Stimulated activated naive CD8-positive, alpha-beta T cell treated with anti-CD3 and anti-CD28 coated beads, Interleukin-15, Interleukin-2, amounts not matched to agents 100 U/mL and 50 U/mL, for 24 hours (primary cell): ENCODE measurements at regions not wholly inside any gene's neighbourhood (a gene's known extent, or its start where the extent isn't known, plus 50 kb on each side); places are given as distances from the start of the nearest gene placed in this dataset.

ENCODE experiments used
- ATAC-seq: fragments of 150-1000 bp; cut with Tn5 transposase; one replicate; pipeline ENCODE4 v1.10.0; 2021
- DNase-seq: peaks from one replicate; pipeline ENCODE4 v3.0.0; 2021

DNA sequence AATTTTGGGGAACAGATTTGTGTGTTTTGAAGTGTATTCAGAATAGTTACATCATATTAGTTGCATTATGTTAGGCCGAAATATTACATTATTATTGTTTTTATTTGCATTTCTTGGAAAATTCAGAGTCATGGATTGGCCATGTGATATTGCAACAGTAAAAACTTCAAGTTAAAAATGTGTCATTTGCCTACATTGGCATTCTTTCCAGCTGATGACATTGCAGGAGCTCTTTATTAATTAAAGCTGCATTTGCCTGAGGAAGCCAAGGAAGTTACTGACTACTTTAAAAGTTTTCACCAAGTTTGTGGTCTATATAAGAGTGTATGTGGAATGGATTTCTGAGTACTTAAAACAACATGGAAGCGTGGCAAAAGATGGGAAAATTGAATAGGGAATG, 726.4 kb upstream of the SGO1 start:
- ATAC-seq: no peak
- no peak for DNase-seq

DNA sequence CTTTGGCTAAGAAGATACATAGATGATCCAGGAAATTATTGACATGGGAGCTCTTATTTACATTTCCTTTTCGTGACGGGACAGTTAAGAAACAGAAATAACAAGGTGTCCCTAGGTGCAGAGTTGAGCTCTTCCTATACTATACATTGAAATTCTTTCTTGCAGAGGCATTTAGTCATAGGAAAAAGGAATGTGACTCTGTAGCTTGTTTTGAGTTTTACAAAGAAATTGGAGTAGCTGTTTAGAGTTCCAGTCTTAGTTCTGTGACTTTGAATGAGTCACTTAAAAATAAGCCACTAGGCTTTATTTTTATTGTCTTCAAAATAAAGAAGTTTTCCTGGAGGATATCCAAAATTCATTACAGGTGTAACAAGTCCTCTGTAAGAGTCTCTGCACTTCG, 723.5 kb upstream of the SGO1 start:
- DNase-seq (no peak), ATAC-seq (no peak)

DNA sequence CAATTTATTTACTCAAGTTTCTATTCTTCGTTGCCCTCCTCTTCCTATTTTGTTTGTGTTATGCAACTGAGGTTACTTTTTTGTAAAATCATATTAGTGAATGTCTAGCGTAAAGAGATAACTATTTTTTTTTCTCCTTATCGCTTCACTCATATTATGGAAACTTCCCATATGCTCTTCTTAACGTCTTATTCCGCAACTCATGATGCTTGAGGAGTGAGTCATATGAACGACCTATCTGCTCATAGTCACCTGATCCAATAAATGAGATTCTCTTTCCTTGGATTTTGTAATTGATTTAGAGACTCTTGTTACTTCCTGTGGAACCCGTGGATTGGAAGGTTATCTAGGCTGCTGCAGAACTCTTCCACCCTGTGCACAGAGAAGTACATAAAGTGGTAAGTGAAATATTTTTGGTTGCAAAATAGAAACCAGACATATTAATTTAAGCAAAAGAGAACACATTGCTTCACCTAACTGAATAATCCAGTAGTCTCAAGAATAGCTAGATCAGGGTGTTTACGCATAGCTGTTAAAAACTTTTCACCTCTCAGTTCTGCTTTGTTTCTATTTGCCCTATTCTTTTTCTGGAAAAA, 719.3 kb upstream of the SGO1 start:
- DNase-seq: no peak
- no peak for ATAC-seq

DNA sequence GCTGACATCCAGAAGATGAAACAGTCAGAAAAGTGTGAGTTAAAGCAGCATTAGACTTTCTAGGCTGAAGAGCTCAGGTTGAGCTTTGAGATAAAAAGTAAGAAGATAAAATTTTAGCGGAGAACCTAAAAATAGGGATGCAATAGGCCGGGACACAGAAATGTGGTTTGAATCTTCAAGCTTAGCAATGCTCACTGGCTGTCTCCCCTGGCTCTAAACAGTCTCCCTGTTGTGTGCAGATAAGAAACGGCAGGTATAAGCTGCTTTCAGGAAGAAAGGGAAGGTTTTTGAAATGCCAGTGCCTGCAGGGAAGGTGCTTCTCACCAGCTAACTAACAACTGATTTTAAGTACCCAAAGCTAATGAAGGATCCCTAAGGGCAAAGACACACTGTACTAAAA, 718.7 kb upstream of the SGO1 start:
- DNase-seq: no peak
- ATAC-seq: no peak

DNA sequence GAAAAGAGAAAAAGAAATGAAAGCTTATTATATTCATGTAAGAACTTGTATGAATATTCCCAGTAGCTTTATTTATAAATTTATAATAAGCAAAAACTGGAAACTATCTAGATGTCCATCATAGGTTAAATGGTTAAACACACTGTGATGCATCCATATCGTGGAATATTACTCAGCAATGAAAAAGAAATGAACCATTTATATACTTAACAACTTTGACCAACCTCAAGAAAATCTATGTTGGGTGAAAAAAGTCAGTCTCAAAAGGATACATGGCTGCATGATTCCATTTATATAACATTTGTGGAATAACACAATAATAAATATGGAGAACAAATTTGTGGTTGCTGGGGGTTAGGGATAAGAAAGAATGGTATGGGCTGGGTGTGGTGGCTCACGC, 713.0 kb upstream of the SGO1 start:
- DNase-seq (no peak), ATAC-seq (no peak)

DNA sequence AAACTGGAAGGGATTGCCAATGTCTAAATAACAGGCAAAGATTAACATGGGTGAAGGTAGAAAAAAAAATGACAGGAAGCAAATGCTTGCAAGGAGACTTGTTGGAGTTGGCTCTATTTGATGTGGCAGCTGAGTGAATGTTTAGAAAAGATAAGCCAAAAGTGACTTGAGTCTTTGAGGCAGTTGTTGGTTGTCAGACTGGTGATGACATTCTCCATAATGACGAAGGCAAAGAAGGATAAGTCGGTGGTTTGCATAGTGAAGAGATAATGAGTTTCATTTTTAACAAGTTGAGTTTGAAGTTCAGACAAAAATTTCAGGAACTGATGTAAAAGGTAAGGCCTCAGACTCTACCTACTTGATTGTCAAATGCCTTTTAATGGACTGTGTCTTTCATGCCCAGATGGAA, 704.1 kb upstream of the SGO1 start:
- DNase-seq (no peak), ATAC-seq (no peak)

DNA sequence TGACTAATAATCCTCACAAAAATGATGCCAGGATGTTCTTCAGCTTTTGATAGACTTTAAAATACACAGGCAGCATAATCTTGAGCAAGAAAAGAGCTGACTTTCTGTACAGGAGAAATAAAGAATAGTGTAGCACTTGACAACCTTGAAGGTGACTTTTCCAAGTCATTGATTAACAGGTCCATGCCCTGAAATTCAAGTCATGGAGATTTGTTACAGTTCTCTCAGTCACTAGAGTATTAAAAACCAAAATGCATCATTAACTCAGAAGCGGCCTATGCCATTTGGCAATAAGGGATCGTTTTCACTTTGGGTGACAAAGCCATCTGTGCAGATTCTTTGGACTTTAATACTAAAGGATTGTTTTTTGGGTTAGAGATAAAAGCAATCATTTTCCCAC, 692.7 kb upstream of the SGO1 start:
- no peak for DNase-seq
- ATAC-seq: no peak

DNA sequence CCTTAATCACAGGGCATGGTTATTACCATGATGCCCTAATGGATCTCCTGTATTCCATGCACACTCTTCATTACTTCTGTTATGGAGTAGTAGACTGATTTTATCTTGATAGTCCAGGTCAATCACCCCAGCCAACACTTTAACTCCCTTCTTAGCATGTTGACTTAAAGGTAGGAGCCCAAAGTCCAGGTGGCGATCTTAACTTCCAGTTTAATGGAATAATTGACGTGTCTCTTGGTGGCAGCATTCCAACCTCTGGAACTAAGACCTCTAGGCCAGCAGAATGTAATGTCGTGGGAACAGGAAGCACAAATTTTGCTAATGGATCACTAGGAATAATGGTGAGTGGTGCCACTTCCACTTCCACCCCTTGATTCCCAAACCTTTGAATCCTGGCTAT, 687.2 kb upstream of the SGO1 start:
- no peak for ATAC-seq
- DNase-seq: no peak

DNA sequence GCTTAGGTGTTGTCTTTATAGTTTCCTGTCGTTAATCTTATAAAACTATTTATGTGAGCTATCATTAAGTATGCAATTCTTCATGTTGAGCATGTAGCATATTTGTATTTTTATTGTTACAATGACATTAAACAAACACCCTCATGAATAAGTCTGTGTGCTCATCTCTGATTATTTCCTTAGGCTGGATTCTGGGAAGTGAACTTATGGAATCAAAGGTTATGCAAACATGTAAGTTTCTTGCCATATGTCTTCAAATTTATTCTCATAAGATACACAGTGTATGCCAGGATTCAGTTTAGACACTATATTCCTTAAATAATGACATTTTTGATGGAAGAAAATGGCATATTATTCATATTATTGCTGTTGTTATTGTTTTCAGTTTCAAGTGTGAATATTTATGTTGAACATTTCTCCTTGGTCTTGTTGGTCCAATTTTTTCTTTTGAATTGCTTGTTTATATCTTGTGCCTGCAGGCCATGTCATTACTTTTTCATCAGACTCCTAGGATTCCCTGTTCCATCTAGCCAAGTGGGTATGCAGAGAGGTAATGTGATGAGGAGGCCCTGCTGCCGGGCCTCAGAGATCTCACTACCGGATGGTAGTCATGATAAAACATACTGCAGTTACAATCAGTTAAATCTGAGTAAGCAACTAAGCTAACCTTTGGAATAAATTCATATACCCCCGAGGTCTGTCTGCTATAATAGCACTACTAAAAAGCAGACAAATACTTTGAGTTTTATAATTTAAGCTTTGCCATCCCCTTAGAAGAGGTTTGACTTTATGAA, 684.3 kb upstream of the SGO1 start:
- ATAC-seq (no peak), DNase-seq (no peak)

DNA sequence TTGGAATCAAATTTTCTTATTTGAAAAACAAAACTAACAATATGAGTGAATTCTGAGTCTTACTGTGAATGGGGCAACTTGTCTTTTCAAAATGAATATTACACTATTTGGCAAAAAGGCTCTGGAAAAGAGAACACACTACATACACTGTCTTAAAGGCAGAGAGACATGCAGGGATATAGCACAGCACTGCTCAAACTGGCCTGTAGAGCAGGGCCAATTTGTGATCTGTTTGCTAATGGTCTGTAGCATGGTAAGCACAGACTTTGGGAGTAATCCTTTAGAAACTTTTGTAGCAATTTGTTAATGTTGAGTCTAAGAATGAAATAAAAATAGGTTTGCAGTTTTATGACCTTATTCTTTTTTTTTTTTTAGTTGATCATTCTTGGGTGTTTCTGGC, 679.8 kb upstream of the SGO1 start:
- no peak for DNase-seq

DNA sequence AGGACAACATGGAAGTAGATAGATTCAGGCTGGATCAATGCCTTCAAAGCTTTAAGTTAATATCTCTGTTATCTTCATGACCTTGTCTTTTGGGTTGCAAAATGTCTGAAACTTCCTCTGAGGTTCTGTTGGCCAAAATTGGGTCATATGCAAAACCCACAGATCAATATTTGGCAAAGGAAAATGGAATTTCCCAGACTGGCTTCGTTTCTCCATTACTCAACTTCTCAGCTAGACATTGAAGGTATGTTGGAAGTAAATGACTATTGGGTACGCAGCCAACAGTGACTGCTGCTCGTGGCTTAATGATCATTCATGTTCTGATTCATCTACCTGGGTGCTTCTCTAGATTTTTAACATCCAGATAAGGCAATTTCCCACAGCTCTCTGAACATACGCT, 675.4 kb upstream of the SGO1 start:
- no peak for DNase-seq
- ATAC-seq: no peak

More for the DNA sequence above, 679.8 kb upstream of the SGO1 start:
- no peak for ATAC-seq

DNA sequence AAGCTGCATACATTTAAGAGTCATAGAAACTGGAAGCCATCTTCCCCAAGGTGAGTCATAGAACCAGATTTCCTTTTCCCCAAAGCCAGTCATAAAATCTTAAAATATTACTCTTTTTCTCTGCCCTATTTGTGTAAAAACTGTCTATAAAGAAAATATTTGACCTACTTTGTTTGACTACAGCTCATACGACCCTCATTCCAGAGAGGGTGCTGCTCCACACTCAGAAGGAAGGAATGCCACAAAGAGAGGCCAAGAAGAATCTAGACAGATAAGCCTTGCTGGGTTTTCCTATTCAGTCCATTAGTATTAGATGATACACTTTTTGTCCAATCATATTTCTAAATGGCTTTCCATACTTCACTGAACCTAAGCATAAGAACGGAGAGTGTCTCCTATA, 671.6 kb upstream of the SGO1 start:
- DNase-seq (no peak), ATAC-seq (no peak)

DNA sequence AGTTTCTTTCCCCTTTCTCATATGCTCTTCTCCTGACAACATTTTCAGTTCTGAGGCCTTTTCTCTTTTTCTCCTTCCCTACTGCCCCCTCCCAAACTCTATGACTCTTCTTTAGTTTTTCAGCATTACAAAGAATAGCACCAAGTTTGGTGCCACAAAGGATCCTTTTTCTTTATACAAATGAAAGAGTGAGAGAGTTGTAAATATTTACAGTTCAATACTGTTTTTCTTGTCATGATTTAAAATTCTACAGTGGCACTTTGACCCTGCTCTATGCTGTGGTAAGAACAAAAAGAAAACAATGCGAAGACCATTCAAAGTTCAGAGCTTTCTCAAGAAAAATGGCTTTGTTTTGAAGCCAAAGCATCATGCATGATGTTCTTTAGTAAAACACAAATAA, 667.9 kb upstream of the SGO1 start:
- no peak for DNase-seq
- ATAC-seq: no peak

DNA sequence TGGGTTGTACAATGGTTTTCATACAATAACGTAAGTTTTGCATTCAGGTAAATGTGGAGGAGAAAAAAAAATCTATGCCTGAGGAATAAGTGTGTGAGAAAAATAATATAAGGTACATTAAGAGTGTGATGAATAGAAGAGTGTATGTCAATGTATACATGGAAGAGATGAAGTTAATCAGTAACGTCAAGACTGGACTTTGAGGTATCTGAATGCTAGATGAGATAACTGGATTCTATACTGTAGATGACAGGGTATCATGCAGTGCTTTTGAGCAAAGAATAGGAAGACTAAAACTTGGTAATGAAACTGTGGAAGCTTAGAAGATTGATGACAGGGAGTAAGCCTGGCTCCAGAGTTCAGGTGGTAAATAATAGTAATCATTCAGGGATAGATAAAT, 666.7 kb upstream of the SGO1 start:
- DNase-seq (no peak), ATAC-seq (no peak)

DNA sequence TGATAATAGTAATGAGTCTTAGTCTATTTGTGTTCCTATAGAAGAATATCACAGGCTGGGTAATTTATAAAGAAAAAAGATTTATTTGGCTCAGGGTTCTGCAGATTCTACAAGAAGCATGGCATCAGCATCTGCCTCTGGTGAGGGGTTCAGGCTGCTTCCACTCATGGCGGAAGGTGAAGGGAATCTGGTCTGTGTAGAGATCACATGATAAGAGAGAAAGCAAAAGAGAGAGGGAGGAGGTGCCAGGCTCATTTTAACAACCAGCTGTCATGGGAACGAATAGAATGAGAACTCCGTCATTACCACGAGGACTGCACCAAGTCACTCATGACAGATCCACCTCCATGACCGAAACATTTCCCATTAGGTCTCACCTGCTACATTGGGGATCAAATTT, 664.0 kb upstream of the SGO1 start:
- ATAC-seq (no peak), DNase-seq (no peak)

DNA sequence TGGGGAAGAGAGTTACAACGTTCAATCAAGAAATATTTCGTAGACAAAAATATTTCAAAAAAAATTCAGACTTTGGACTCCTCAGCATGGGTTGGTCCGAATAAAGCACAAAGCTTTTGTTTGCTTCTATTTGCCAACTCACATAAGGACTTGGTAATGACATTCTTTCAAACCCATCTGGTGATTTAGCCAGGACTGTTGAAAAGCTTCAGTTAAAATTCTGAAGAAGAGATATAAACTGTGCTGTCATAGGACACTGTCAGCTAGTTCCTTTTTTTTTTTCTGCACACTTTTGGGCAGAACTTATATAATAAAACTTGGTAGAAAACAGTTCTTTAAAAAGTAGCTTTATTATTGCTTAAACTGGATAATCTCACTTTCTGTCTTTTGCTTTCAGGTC, 660.8 kb upstream of the SGO1 start:
- no peak for ATAC-seq
- no peak for DNase-seq

DNA sequence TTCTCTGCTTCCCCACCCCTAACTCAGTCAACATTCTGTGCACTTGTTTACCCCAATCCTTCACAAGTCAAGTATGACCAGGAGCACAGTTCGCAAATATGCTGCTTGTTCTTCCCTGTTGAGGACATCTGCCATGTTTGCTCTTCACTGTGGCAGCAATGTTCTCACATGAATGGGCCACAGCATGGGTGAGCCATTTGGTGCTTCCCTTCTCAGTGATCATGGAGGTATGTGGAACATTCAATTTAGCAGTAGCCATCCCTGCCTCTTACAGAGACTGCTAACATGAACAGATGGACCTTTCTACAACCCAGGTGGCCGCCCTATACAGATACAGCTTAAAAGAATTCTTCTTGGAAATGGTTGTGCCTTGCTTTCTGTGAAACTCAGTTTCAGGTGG, 660.1 kb upstream of the SGO1 start:
- DNase-seq (no peak), ATAC-seq (no peak)

DNA sequence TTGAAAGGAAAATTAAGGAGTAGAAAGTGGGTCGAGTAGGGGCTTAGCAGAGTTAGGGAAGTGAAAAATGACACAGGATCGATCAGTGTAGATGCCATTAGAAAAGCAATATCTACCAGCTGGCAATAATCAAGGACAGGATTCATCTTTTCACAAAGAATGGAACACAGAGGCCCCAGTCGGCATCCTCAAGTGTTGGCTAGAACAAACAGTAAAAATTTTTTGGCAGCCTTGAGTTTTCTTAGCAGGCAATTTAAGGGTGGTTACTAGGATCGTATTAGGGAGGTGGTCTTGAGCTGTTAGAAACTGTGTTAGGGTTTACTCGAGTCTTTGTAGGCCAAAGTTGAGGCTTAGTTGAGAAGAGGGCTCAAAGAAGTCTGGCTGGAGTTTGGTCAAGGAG, 658.8 kb upstream of the SGO1 start:
- no peak for DNase-seq
- no peak for ATAC-seq

DNA sequence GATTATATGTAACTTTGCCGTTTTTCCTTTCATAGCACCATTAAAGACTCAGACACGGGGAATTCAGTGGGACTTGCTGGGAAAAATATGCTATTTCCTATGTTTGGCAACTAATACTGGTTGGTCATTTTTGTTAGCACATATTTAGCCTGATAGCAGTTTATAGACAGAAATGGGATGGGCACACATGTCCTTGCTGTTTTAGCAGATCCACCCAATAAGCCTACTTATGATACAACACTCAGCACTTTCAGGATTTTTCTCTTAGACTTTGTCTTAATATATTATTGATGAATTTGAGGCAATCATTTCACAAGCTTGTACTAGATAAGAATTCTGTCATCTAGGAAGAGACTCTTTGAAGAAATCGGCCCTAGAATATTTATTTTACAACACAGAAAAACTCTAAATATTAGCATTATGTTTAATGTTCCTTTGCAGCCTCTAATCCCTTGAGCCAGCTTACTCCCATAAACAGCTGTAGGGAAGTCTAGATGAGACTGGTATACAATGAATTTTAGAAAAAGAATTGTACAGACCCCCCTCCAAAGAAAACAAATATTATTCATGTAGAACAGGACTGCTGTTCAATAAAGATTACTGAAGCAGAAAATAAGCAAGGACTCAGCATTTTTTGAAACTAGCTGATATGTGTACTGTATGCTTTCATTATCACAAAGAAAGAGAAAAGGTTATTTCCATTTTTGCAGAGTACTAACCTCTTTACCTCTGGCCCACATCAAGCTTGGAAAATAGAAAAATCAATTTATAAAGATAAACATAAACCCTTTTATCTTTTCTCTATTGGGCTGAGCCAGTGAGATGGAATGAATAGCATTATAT, 656.8 kb upstream of the SGO1 start:
- ATAC-seq: no peak
- no peak for DNase-seq

DNA sequence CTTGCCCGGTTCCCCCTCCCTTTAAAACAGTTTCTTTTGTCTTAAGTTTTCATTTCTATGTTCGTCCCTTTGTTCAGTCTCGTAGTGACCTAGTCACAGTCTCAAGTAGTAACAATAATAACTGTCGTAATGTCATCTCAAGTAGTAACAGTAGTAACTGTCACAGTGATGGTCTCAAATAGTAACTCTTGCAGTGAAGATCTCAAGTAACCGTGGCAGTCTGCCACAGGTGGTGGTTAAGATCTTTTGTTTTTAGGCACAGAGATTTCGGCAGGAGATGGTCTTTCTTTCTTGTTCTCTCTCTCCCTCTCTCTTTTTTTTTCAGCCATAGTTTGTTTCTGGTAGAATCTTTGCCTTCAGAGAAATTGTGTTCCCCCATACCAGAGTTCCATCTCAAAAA, 656.0 kb upstream of the SGO1 start:
- ATAC-seq (no peak), DNase-seq (no peak)

DNA sequence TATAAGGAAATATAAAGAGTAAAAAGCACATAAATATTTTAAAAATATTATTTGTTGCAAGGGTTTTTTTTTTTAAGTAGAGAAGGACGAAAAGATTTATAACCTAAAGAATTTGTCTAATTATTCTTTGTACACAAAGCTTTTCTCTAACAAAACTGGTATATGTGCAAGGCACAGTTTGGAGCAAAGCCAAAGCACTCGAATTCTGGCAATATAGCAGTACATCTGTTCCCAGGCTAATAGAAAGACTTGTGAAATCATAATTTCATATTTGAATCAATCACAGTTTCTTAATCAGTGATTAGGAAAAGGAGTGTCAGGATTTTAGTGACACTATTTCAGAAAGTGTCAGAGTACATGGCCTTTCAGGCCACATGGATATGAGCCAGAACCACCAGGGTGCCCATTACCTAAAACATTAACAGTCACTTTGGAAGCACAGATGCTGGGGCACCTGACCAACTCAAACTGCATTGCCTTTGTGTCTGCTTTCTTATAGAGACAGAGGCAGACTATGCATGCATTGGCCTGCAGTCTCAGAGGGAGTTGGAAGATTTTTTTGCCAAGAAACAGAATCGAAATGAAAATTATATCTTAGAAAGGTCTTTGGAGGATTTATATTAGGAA, 651.8 kb upstream of the SGO1 start:
- DNase-seq (no peak), ATAC-seq (no peak)

DNA sequence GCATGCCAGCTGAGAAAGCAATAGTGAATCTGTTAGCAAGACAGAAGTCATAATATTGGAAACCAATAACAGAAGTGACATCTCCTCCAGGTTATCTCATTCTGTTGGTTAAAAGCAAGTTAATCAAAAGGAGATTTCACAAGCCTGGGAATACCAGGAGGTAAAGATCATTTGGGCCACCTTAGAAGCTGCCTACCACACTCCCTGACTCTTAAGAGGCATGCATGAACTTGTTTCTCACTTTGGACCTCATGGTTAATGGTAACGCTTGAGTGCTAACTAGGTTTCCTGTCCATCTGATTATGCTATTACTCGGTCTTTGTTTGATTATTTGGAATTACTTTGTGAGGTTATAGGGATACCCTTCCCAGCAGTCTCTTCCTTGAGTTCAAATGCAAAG, 650.8 kb upstream of the SGO1 start:
- DNase-seq (no peak), ATAC-seq (no peak)

DNA sequence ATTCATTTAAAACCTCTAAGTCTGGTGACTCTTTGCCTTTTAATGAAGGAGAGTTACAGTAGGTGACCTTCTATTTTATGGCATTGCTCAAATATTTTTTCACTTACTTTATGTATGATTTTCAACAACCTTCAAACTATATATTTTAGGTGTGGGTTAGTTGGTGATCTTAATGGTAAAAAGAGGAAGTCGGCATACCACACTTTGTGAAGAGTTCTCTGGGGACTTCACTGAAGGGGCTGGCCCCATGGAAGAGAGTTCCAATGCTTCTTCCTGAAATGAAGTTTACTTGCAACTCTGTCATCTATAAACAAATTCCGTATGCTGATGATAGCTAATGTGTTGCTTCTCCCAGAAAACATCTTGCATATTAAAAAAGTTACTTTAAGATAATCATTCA, 647.0 kb upstream of the SGO1 start:
- ATAC-seq: no peak
- no peak for DNase-seq
